IMR-90 (cell line): ENCODE measurements at regions not wholly inside any gene's neighbourhood (a gene's known extent, or its start where the extent isn't known, plus 50 kb on each side); places are given as distances from the start of the nearest gene placed in this dataset.

Experiments used
- ATAC-seq: fragments of 200-7000 bp; cut with Tn5 transposase; 2 replicates; pipeline ENCODE4 v1.9.1; 2020; ENCODE audit warnings: low read depth, mild to moderate bottlenecking, moderate library complexity
- BruUV-seq: library from RNA; stranded (reverse); fragments of 400-500 nt; replicated peaks from 2 replicates; lab custom pipeline; 2021; lab: Mats Ljungman, UMichigan
- CTCF ChIA-PET: fragments of 300-600 bp; formaldehyde crosslinking; extraction: SDS; loops from one replicate; lab custom pipeline; 2021; ENCODE audit warnings: antibody characterized with exemption; lab: Yijun Ruan, JAX
- POLR2A ChIA-PET: fragments of 300-600 bp; sonication (Branson Sonifier 250); formaldehyde crosslinking; loops from one replicate; lab custom pipeline; 2022; ENCODE audit warnings: antibody characterized with exemption; ENCODE audit not compliant: unreplicated experiment; lab: Charles Lee
- DNase-seq: peaks from one replicate; pipeline ENCODE4 v3.0.0; 2013
- H2AFZ ChIP-seq: replicated peaks from 2 replicates; pipeline ENCODE3; 2013; ENCODE audit warnings: low read length, mild to moderate bottlenecking; ENCODE audit not compliant: poor library complexity
- H2AK5ac ChIP-seq: 2 replicates; pipeline ENCODE4 v1.6.1; 2013; ENCODE audit warnings: low read depth, low read length, inconsistent platforms
- H2AK9ac ChIP-seq: replicated peaks from 2 replicates; pipeline ENCODE3; 2013; ENCODE audit warnings: mild to moderate bottlenecking, low read depth, low read length, moderate library complexity; ENCODE audit not compliant: poor library complexity
- H2BK120ac ChIP-seq: 2 replicates; pipeline ENCODE4 v1.6.1; 2013; ENCODE audit warnings: low read depth, low read length, inconsistent platforms
- H2BK15ac ChIP-seq: 3 replicates; pipeline ENCODE4 v1.6.1; 2013; ENCODE audit warnings: low read depth, low read length, inconsistent platforms
- H2BK20ac ChIP-seq: 2 replicates; pipeline ENCODE4 v1.6.1; 2013; ENCODE audit warnings: low read depth, mild to moderate bottlenecking, inconsistent platforms, low read length, moderate library complexity
- H2BK5ac ChIP-seq: 2 replicates; pipeline ENCODE4 v1.6.1; 2013; ENCODE audit warnings: mild to moderate bottlenecking, low read depth, low read length, inconsistent platforms; ENCODE audit not compliant: poor library complexity, severe bottlenecking
- H3K14ac ChIP-seq: replicated peaks from 2 replicates; pipeline ENCODE4 v1.6.1; 2013; ENCODE audit warnings: low read depth, low read length, inconsistent platforms
- H3K18ac ChIP-seq: 2 replicates; pipeline ENCODE4 v1.6.1; 2013; ENCODE audit warnings: low read depth, low read length, control low read depth
- H3K23ac ChIP-seq: 2 replicates; pipeline ENCODE4 v1.6.1; 2013; ENCODE audit warnings: low read depth, low read length, inconsistent platforms
- H3K27ac ChIP-seq: 2 replicates; pipeline ENCODE4 v1.5.1; 2013; ENCODE audit warnings: mild to moderate bottlenecking, control low read depth, low read length; ENCODE audit not compliant: insufficient read depth
- H3K27me3 ChIP-seq: 2 replicates; pipeline ENCODE4 v1.6.1; 2013; ENCODE audit warnings: low read length; ENCODE audit not compliant: control insufficient read depth, insufficient read depth
- H3K36me3 ChIP-seq: 2 replicates; pipeline ENCODE4 v1.6.1; 2013; ENCODE audit warnings: low read length, mixed read lengths; ENCODE audit not compliant: control insufficient read depth, insufficient read depth
- H3K4ac ChIP-seq: 2 replicates; pipeline ENCODE4 v1.6.1; 2013; ENCODE audit warnings: low read depth, low read length, inconsistent platforms
- H3K4me1 ChIP-seq: 2 replicates; pipeline ENCODE4 v1.6.1; 2013; ENCODE audit warnings: low read length, mixed read lengths; ENCODE audit not compliant: control insufficient read depth, insufficient read depth
- H3K4me2 ChIP-seq: 2 replicates; pipeline ENCODE4 v1.6.1; 2013; ENCODE audit warnings: low read depth, mild to moderate bottlenecking, control low read depth, low read length, moderate library complexity
- H3K4me3 ChIP-seq: 2 replicates; pipeline ENCODE4 v1.5.1; 2013; ENCODE audit warnings: low read depth, mild to moderate bottlenecking, control low read depth, low read length, moderate library complexity; ENCODE audit not compliant: insufficient read depth
- H3K56ac ChIP-seq: 2 replicates; pipeline ENCODE4 v1.6.1; 2013; ENCODE audit warnings: low read length, inconsistent platforms; ENCODE audit not compliant: insufficient read depth; ENCODE audit errors: extremely low read depth
- H3K79me1 ChIP-seq, 2 experiments: 2 replicates each; pipeline ENCODE4 v1.6.1; 2013; ENCODE audit warnings: low read length in 2 of 2, inconsistent platforms in 1 of 2, low read depth in 1 of 2
- H3K9ac ChIP-seq: 2 replicates; pipeline ENCODE4 v1.6.1; 2013; ENCODE audit warnings: low read depth, low read length, control low read depth
- H3K9me1 ChIP-seq: 2 replicates; pipeline ENCODE4 v1.6.1; 2013; ENCODE audit warnings: low read length, inconsistent platforms; ENCODE audit not compliant: insufficient read depth
- H3K9me3 ChIP-seq: 2 replicates; pipeline ENCODE4 v1.6.1; 2013; ENCODE audit warnings: low read length; ENCODE audit not compliant: control insufficient read depth, insufficient read depth
- H4K20me1 ChIP-seq: 2 replicates; pipeline ENCODE4 v1.6.1; 2013; ENCODE audit warnings: low read length, inconsistent platforms; ENCODE audit not compliant: insufficient read depth
- H4K5ac ChIP-seq: 2 replicates; pipeline ENCODE4 v1.6.1; 2013; ENCODE audit warnings: mild to moderate bottlenecking, low read depth, low read length, control low read depth
- H4K8ac ChIP-seq, 2 experiments: 2 replicates each; pipeline ENCODE4 v1.6.1; 2013; ENCODE audit warnings: low read depth in 2 of 2, low read length in 2 of 2, control low read depth in 1 of 2, inconsistent platforms in 1 of 2
- H4K91ac ChIP-seq: 2 replicates; pipeline ENCODE4 v1.6.1; 2013; ENCODE audit warnings: low read depth, low read length, inconsistent platforms; ENCODE audit not compliant: insufficient read depth
- BHLHE40 ChIP-seq: fragments of 150-350 bp; IDR thresholded peaks from 2 replicates; pipeline ENCODE4 v1.6.1; 2016; ENCODE audit warnings: mild to moderate bottlenecking, low read depth, low read length
- CHD1 ChIP-seq: IDR thresholded peaks from 2 replicates; pipeline ENCODE4 v1.6.1; 2012; ENCODE audit warnings: low read depth, low read length, improper control_type of control experiment
- MAFK ChIP-seq: IDR thresholded peaks from 2 replicates; pipeline ENCODE4 v1.6.1; 2012; ENCODE audit warnings: low read depth, low read length, improper control_type of control experiment
- NFE2L2 ChIP-seq: fragments of 150-350 bp; IDR thresholded peaks from 2 replicates; pipeline ENCODE4 v1.6.1; 2016; ENCODE audit warnings: low read depth, mild to moderate bottlenecking, low read length
- WGBS, 2 experiments: methylation state at CpG; one replicate each; pipeline versions ENCODE4 v1.1.5 to v1.1.7; 2013; ENCODE audit warnings: missing lambda C conversion rate in 2 of 2; ENCODE audit not compliant: insufficient read length in 1 of 2; ENCODE audit errors: extremely low coverage in 2 of 2; 5-methylcytosine and 5-hydroxymethylcytosine counted together
- dilution Hi-C: fragments of 300-500 bp; cut with HindIII; formaldehyde crosslinking; loops from one replicate; pipeline ENCODE4 v1.14.3; 2018; ENCODE audit warnings: low sequenced_read_pairs; ENCODE audit not compliant: unreplicated experiment
- in situ Hi-C: fragments of 300-500 bp; cut with MboI; formaldehyde crosslinking; loops from 3 replicates; pipeline ENCODE4 v1.14.3; 2019; ENCODE audit warnings: low sequenced_read_pairs, inconsistent platforms, mixed read lengths
- intact Hi-C: fragments of 100-400 bp; cut with micrococcal nuclease; formaldehyde crosslinking; loops from 2 replicates; pipeline ENCODE4 v1.10.0; 2022

- no peak overlapping the region for H3K14ac ChIP-seq
- H2AK9ac ChIP-seq = no peak overlapping the region
- TF ChIP-seq CHD1 (no peak), NFE2L2 (no peak), BHLHE40 (no peak), MAFK (no peak)
- H2BK20ac ChIP-seq = no peak overlapping the region
- no peak overlapping the region for H2BK5ac ChIP-seq
- H4K91ac ChIP-seq = no peak overlapping the region
- no peaks in the 10 kb centered on the region for H3K79me1 ChIP-seq
- H3K27me3 ChIP-seq = no peaks in the 10 kb centered on the region
- dilution Hi-C loops (no loop called here), intact Hi-C loops (no loop called here), in situ Hi-C loops (no loop called here)
- no peak overlapping the region for H3K9ac ChIP-seq
- ATAC-seq (no peak), DNase-seq (no peak)
- no peaks in the 10 kb centered on the region for H3K9me1 ChIP-seq
- no peak overlapping the region for H3K4ac ChIP-seq
- no peak overlapping the region for H3K23ac ChIP-seq
- no TSS peak for BruUV-seq
- H2AK5ac ChIP-seq = no peak overlapping the region
- no peak overlapping the region for H3K4me2 ChIP-seq
- H3K27ac ChIP-seq = no peak overlapping the region
- CTCF ChIA-PET = no interaction called here
- H2AFZ ChIP-seq = no peak overlapping the region
- no peaks in the 10 kb centered on the region for H3K4me1 ChIP-seq
- H4K5ac ChIP-seq = no peak overlapping the region
- POLR2A ChIA-PET = no interaction called here
- no peak overlapping the region for H3K18ac ChIP-seq
- WGBS, 2 experiments = 50% methylated on average over 1 of the region's 5 CpGs; no CpG with 5 or more reads in 1 of the 2 experiments
- H3K9me3 ChIP-seq = no peaks in the 10 kb centered on the region
- no peak overlapping the region for H2BK15ac ChIP-seq
- H4K8ac ChIP-seq = no peak overlapping the region
- H4K20me1 ChIP-seq = no peaks in the 10 kb centered on the region
- no peaks in the 10 kb centered on the region for H3K36me3 ChIP-seq
- no peak overlapping the region for H3K56ac ChIP-seq
- no peak overlapping the region for H2BK120ac ChIP-seq
- H3K4me3 ChIP-seq = no peak overlapping the region
These were observed 627.7 kb downstream of the PLA2G4A start for GRCh38 chr1:187456446-187456845.
